ENCODE measurements at regions not wholly inside any gene's neighbourhood (a gene's known extent, or its start where the extent isn't known, plus 50 kb on each side); places are given as distances from the start of the nearest gene placed in this dataset.

DNA sequence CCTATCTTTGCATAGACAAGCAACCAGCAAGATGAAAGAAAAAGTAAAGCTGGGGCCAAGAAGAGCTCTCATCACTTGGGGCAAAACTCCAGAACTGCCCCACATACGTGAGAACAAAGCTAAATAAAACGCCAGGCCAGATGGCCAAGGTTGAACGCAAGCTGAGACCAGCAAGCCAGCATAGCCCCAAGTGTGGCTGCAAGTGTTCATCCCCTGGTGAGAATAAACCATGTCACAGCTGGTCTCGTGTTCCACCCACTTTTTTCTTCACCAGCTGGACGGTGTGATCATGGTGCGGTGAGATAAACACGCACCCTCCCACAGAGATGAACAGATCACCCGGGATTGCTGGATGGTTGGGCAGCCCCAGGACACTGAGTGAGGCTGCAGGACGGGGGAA is 109.6 kb upstream of the CACNA1A start:
- H3K27me3 ChIP-seq (ENCODE audit: insufficient read depth, low read depth, low read length) = no peaks in the 10 kb centered on the region
- no peaks in the 10 kb centered on the region for H3F3A ChIP-seq (ENCODE audit: insufficient read depth, low read length, poor library complexity, severe bottlenecking)
- H3K4me3 ChIP-seq (ENCODE audit: low read length) = no peak overlapping the region
- TF ChIP-seq, protein P1, sequence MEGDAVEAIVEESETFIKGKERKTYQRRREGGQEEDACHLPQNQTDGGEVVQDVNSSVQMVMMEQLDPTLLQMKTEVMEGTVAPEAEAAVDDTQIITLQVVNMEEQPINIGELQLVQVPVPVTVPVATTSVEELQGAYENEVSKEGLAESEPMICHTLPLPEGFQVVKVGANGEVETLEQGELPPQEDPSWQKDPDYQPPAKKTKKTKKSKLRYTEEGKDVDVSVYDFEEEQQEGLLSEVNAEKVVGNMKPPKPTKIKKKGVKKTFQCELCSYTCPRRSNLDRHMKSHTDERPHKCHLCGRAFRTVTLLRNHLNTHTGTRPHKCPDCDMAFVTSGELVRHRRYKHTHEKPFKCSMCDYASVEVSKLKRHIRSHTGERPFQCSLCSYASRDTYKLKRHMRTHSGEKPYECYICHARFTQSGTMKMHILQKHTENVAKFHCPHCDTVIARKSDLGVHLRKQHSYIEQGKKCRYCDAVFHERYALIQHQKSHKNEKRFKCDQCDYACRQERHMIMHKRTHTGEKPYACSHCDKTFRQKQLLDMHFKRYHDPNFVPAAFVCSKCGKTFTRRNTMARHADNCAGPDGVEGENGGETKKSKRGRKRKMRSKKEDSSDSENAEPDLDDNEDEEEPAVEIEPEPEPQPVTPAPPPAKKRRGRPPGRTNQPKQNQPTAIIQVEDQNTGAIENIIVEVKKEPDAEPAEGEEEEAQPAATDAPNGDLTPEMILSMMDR (IDR thresholded peaks at IDR 0.05; ENCODE audit: poor library complexity, severe bottlenecking) = no peak
- TF ChIP-seq RAD21 (conservative IDR thresholded peaks at IDR 0.05) (no peak), TAF1 (IDR thresholded peaks at IDR 0.05; ENCODE audit: low read depth) (no peak), MXI1 (conservative IDR thresholded peaks at IDR 0.05; ENCODE audit: poor library complexity, severe bottlenecking) (no peak), EP300 (conservative IDR thresholded peaks at IDR 0.05; ENCODE audit: poor library complexity, severe bottlenecking) (no peak), EZH2 (IDR thresholded peaks at IDR 0.05; ENCODE audit: borderline replicate concordance, insufficient read depth, low read length, poor library complexity, severe bottlenecking) (no peak), SMC3 (conservative IDR thresholded peaks at IDR 0.05; ENCODE audit: poor library complexity) (no peak), POLR2AphosphoS5 (IDR thresholded peaks at IDR 0.05) (no peak)
- TF ChIP-seq, protein P2, sequence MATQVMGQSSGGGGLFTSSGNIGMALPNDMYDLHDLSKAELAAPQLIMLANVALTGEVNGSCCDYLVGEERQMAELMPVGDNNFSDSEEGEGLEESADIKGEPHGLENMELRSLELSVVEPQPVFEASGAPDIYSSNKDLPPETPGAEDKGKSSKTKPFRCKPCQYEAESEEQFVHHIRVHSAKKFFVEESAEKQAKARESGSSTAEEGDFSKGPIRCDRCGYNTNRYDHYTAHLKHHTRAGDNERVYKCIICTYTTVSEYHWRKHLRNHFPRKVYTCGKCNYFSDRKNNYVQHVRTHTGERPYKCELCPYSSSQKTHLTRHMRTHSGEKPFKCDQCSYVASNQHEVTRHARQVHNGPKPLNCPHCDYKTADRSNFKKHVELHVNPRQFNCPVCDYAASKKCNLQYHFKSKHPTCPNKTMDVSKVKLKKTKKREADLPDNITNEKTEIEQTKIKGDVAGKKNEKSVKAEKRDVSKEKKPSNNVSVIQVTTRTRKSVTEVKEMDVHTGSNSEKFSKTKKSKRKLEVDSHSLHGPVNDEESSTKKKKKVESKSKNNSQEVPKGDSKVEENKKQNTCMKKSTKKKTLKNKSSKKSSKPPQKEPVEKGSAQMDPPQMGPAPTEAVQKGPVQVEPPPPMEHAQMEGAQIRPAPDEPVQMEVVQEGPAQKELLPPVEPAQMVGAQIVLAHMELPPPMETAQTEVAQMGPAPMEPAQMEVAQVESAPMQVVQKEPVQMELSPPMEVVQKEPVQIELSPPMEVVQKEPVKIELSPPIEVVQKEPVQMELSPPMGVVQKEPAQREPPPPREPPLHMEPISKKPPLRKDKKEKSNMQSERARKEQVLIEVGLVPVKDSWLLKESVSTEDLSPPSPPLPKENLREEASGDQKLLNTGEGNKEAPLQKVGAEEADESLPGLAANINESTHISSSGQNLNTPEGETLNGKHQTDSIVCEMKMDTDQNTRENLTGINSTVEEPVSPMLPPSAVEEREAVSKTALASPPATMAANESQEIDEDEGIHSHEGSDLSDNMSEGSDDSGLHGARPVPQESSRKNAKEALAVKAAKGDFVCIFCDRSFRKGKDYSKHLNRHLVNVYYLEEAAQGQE (IDR thresholded peaks at IDR 0.05; ENCODE audit: borderline replicate concordance) = no peak
- no peak overlapping the region for H3K9ac ChIP-seq (ENCODE audit: low read length)
- H3K27ac ChIP-seq (ENCODE audit: low read length) = no peak overlapping the region
- H3K9me2 ChIP-seq (ENCODE audit: insufficient read depth, low read length) = no peaks in the 10 kb centered on the region
- H2AFZ ChIP-seq (ENCODE audit: low read depth, low read length) = no peak overlapping the region
- H4K20me1 ChIP-seq (ENCODE audit: insufficient read depth) = no peaks in the 10 kb centered on the region
- H3K4me2 ChIP-seq (ENCODE audit: low read length) = no peak overlapping the region
- no peaks in the 10 kb centered on the region for H3K9me3 ChIP-seq (ENCODE audit: low read length)
- no peaks in the 10 kb centered on the region for H3K79me2 ChIP-seq (replicated peaks; ENCODE audit: insufficient read depth, low read length)
- H3K36me3 ChIP-seq (ENCODE audit: insufficient read depth, low read length) = no peaks in the 10 kb centered on the region

GRCh38 chr19:13613447-13613846 is 107.2 kb upstream of the CACNA1A start:
- H2AFZ ChIP-seq (ENCODE audit: low read depth, low read length) = no peak overlapping the region

More at GRCh38 chr19:13613447-13613846, 107.2 kb upstream of the CACNA1A start:
- Histone ChIP-seq H4K20me1 (ENCODE audit: insufficient read depth) (no peaks in the 10 kb centered on the region), H3K79me2 (replicated peaks; ENCODE audit: insufficient read depth, low read length) (no peaks in the 10 kb centered on the region), H3K27me3 (ENCODE audit: insufficient read depth, low read depth, low read length) (no peaks in the 10 kb centered on the region), H3K4me3 (ENCODE audit: low read length) (no peak overlapping the region), H3K9me3 (ENCODE audit: low read length) (no peaks in the 10 kb centered on the region), H3K36me3 (ENCODE audit: insufficient read depth, low read length) (no peaks in the 10 kb centered on the region), H3K4me2 (ENCODE audit: low read length) (no peak overlapping the region), H3K9me2 (ENCODE audit: insufficient read depth, low read length) (no peaks in the 10 kb centered on the region), H3F3A (ENCODE audit: insufficient read depth, low read length, poor library complexity, severe bottlenecking) (no peaks in the 10 kb centered on the region), H3K27ac (ENCODE audit: low read length) (no peak overlapping the region), H3K9ac (ENCODE audit: low read length) (no peak overlapping the region)
- TF ChIP-seq EZH2 (IDR thresholded peaks at IDR 0.05; ENCODE audit: borderline replicate concordance, insufficient read depth, low read length, poor library complexity, severe bottlenecking) (no peak), MXI1 (conservative IDR thresholded peaks at IDR 0.05; ENCODE audit: poor library complexity, severe bottlenecking) (no peak), SMC3 (conservative IDR thresholded peaks at IDR 0.05; ENCODE audit: poor library complexity) (no peak), RAD21 (conservative IDR thresholded peaks at IDR 0.05) (no peak), EP300 (conservative IDR thresholded peaks at IDR 0.05; ENCODE audit: poor library complexity, severe bottlenecking) (no peak), TAF1 (IDR thresholded peaks at IDR 0.05; ENCODE audit: low read depth) (no peak), POLR2AphosphoS5 (IDR thresholded peaks at IDR 0.05) (no peak)
- TF ChIP-seq, protein P2 (IDR thresholded peaks at IDR 0.05; ENCODE audit: borderline replicate concordance) = no peak
- TF ChIP-seq, protein P1 (IDR thresholded peaks at IDR 0.05; ENCODE audit: poor library complexity, severe bottlenecking) = no peak

Measured in neural cell (in vitro differentiated cells).